GM12891 (cell line): ENCODE measurements at regions not wholly inside any gene's neighbourhood (a gene's known extent, or its start where the extent isn't known, plus 50 kb on each side); places are given as distances from the start of the nearest gene placed in this dataset.

Source experiments
- POLR2A ChIP-seq: IDR thresholded peaks from 2 replicates; pipeline ENCODE4 v1.6.1; 2011; ENCODE audit warnings: low read depth, low read length, control low read depth
- POLR2AphosphoS5 ChIP-seq: IDR thresholded peaks from 2 replicates; pipeline ENCODE4 v1.6.1; 2011; ENCODE audit warnings: low read depth, low read length, control low read depth
- SPI1 ChIP-seq: IDR thresholded peaks from 2 replicates; pipeline ENCODE4 v1.6.1; 2011; ENCODE audit warnings: low read depth, low read length, control low read depth
- TAF1 ChIP-seq: IDR thresholded peaks from 2 replicates; pipeline ENCODE4 v1.6.1; 2011; ENCODE audit warnings: low read depth, low read length, control low read depth

DNA sequence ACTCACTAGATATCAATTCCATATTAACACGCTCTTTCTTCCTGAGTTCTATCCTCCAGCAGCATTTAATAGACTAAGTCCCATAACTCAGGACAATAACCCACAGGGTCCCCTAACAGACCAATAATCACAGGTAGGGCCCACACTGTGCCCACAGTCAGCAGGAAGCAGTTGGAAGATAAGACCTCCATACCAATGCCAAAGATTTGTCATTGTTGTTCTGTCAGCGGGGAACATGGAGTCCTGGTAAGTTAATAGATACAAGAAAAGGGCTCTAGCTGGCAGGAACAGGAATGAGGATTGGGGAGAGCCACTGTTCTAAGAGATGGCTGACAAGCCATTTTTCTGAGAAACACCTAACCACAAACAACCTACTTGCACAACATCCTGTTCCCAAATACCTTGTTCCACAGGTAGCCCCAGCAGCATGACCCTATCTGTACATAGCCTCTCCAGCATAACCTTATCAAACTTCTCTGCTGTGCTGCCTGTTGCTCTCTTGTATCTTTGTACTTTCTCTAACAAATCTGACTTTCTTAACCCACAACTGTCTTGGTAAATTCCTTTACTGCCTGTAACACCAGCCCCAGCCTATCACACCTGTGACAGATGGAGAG lies 142.0 kb upstream of the KCNJ15 start:
- TF ChIP-seq POLR2AphosphoS5 = no peak
- no peak for TF ChIP-seq POLR2A
- no peak for TF ChIP-seq TAF1
- TF ChIP-seq SPI1 = no peak
